NCI-H1092 (cell line): ENCODE measurements at regions not wholly inside any gene's neighbourhood (a gene's known extent, or its start where the extent isn't known, plus 50 kb on each side); places are given as distances from the start of the nearest gene placed in this dataset.
A peak's percentile ranks its signal among the peaks of the same experiment; 100 is the strongest.
"Not testable (repeated sequence)": the region's sequence is repeated elsewhere in the genome, so short reads cannot be mapped to it uniquely, and the experiment has no call there.

ENCODE experiments used
- DNase-seq: peaks from one replicate; lab custom pipeline; 2025; lab: John Stamatoyannopoulos, UW

DNA sequence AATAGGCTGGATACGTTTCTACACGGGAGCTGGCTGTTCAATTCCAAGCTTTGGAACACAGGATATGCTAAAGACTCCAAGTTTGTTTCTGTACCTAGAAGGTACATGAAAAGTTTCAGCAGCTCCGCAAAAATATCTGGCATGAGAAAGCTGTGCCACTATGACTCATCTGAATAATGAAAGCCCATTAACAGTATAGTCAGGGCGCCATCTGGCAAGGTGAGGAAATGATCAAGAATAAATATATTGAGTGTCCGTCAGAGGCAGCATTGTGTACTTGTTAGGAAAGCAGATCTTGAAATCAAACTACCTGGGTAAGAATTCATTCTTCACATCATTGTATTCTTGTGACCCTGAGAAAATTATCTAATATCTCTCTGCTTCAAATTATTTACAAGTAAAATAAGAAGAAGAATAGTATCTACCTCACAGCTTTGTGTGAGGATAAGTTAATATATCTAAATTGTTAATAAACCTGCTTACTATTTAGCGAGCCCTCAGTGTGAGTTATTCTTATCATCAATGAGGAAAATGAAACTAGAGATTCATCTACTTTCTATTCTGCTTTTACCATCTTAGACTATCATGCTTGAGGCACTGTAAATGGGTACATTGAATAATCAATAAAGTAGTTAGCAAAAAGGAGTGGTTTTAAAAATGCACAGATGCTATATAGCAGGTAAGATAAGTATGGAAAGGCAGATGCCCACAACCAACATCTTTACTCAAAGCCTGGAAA is 53.5 kb downstream of the FSCB start:
- DNase-seq: no peak

DNA sequence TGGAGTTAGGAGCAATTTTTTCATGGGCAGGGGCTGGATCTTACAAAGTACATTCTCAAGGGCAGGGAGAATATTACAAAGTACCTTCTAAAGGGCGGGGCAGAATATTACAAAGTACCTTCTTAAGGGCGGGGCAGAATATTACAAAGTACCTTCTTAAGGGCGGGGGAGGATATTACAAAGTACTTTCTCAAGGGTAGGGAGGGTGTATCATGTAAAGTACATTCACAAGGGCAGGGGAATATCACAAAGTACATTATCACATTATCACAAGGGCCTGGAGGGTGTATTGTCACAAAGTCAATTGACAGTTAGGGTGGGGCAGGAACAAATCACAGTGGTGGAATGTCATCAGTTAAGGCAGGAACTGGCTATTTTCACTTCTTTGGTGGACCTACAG is 56.9 kb downstream of the FSCB start:
- DNase-seq: not testable (repeated sequence)

DNA sequence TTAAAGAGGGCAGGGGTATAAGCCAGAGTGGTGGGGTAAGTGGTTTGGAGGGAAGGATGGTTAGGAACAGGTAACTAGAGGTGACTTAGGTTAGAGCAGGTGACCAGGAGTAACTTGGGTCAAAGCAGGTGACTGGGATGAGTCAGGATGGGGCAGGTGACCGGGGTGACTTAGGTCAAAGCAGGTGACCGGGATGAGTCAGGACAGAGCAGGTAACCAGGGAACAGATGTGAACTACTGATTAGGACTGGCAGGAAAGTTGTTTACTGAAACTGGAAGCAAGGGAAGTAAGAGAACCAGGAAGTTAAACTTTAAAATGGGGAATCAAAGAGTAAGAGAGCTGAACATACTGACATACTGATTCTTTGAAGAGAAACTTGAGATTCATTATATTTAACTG is 57.4 kb downstream of the FSCB start:
- DNase-seq: no peak

DNA sequence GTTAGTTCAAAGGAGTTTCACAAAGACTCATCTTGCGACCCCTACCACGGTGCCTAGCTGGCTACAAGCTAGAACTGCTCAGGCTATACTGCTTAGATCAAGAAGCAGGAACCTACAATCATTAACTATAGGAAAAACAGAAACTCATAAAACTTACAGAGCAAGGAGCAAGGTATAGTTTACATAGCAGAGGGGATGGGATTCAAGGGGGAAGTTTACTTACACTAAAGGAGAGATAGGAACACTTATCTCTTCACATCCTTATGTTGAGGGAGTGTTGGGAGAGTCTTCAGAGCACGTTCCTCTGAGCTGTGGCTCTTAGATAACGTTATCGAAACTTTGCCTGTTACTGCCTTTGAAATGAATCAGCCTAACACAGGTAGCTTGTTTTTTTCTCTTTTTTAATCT is 58.1 kb downstream of the FSCB start:
- DNase-seq: no peak

DNA sequence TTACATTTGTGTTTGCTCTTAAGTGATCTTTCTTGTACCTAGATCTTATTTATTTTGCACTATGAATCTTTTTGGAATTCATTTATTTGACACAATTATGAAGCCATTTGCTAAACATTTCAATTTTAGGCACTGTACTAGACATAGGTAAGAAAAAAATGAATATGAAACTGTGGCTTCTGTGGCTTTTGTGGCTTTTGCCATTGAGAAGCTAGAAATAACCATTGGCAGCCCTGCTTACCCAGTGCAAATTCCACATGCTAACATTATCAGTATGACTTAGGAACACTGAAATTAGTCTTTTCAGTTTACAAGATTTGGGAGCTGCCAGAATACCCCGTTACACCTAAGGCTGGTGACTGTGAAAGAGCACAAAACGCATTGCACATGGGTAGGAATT is 60.1 kb downstream of the FSCB start:
- no peak for DNase-seq

DNA sequence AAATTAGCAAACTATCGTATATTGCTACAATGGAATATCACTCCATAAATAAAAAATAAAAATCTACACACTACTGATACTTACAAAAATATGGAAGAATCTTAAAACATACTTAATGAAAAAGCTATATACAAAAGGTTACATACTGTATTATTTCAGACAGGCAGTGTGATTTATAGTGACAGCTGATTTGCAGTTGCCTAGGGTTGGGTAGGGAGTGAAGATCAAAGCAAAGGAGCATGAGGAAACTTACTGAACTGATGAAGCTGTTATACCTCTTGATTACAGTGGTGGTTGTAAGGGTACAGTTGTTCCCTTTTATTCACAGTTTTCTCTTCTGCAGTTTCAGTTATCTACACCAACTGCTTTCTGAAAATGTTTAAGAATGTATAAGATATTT is 62.6 kb downstream of the FSCB start:
- no peak for DNase-seq

DNA sequence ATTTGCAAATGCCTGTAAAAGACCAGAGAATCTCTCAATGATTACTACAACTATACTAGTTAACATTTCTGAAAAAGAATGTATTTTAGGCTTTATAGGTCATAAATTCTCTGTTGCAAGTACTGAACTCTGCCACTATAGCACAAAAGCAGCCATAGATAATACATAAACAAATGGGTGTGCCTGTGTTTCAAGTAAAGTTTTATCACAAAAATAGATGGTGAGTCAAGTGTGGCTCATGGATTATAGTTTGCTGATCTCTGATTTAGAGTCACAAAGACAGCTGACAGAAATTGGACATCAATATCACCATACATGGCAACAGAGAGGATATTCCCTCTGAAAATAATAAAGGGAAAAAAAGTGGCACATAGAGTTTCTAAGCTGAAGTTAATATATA is 68.1 kb downstream of the FSCB start:
- DNase-seq: no peak

DNA sequence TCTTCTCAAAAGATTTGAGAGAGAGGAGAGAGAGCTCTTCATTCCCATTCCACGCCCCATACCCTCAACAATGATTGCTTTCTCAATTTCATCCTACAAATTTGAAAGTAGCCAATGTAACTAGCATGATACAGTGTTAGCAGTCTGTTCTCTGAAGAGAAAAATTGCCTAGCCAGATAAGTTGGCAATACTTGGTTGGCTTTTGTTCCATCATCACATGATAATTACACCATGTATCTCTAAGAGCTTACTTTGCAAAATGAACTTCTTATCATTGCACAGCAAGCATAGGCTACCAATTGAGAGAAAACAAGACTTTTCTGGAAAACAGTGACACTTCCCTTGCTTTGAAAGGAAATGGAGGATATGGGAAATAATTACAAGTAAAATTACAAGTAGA is 68.9 kb downstream of the FSCB start:
- DNase-seq: no peak

DNA sequence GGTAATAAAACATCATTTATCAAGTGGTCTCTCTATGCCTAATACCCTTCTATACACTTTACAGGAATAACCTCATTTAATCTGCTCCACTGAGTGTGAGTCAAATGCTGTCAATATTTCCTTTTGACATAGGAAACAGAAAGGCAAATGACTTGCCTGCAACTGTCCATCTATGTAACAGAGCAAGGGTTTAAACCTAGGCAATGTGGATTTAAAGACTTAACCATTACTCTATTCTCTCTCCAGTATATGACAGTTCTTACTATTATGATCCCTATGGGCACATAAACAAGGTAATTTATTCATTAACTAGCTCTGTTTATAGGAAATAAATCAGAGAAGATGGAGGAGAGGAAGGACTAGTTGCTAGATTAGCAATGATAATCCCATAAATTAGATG is 70.6 kb downstream of the FSCB start:
- DNase-seq: no peak

DNA sequence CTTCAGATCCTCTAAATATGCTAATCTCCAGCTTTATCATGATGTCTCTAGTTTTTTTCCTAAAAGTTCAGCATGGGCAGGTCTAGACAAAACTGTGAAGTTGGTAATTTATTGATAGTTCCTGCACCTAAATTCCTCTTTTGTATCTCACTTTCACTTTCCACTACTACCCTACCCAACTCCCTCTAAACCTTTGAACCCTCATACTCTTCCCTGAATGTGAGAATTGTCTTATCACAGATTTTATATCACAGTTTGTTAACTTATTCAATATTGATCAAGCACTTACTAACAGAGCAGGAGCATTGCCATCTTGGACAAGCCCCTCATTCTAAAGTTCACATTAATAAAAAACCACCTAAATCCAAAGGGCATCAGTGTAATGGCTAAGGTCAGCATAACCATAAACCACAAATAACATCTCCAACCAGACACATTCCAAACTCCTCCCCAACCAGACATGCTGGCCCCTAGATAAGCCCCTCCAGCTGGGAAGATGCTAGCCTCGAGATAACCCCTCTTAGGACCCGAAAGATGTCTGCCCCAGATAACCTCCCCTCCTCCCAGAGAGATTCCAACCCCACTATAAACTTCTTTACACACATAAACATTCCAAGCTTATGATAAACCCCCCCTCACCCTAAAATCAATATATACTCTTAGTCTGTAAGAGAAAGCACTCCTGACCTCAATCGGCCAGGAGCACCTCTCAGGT is 78.7 kb downstream of the FSCB start:
- no peak for DNase-seq

DNA sequence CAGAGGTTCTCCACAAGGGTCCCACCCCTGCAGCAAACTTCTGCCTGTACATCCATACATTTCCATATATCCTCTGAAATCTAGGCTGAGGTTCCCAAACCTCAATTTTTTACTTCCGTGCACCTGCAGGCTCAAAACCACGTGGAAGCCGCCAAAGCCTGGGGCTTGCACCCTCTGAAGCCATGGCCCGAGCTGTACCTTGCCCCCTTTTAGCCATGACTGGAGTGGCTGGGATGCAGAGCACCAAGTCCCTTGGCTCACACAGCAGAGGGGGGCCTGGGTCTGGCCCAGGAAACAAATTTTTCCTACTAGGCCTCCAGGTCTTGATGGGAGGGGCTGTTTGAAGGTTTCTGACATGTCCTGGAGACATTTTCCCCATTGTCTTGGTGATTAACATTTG is 84.4 kb downstream of the FSCB start:
- DNase-seq: no peak

DNA sequence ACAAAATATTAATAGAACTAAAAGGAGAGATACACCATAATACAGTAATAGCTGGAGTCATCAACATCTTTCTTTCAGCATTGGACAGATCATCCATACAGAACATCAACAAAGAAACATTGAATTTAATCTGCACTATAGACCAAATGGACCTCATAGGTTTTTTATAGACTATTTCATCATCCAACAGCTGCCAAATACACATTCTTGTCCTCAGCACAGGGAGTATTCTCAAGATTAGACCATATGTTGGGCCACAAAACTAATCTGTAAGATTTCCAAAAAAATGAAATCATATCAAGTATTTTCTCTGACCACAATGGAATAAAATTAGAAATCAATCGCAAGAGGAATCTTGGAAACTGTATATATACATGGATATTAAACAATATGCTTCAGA is 86.9 kb downstream of the FSCB start:
- DNase-seq: no peak

DNA sequence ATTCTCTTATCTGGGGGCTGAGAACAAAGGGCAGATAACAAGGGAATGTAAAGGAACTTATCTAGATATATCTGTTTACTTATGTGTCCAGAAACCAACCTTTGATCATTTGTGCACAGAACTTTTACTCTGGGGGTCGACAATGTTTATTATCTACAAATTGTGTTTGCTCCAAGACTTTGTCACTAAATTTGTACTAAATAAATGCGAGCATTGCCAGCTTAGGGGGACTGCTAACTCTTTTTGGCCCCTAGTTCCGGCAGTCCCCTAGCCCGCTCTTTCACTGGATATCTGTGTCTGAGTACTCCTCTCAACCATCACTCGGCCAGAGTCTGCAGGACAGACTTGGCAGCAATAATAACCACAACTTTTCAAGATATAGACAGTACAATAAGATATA is 88.2 kb downstream of the FSCB start:
- no peak for DNase-seq

DNA sequence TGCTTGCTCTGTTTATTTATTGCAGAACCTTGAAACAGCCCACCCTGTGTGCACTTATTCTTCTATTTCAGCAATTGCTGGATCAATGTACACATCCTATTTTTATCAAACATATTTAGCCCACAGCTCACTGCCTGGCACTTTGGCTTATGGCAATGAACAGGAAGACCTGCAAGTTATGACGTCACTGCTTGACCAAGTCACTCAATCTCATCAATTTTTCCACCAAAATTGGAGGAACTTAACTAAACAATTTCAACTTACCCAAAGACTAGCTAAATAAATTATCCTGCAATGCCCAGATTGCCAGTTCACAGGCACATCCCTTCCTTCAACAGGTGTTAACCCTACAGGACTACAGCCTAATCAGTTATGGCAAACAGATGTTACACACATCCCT is 89.3 kb downstream of the FSCB start:
- no peak for DNase-seq

DNA sequence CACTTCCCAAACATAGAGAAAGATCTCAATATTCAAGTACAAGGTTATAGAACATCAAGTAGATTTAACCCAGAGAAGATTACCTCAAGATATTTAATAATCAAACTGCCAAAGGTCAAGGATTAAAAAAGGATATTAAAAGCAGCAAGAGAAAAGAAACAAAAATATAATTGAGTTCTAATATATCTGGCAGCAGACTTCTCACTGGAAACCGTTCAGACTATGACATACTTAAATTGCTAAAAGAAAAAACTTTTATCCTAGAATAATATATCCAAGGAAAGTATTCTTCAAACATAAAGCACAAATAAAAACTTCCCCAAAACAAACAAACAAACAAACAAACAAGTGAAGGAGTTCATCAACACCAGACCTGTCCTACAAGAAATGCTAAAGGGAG is 92.4 kb downstream of the FSCB start:
- DNase-seq: no peak

DNA sequence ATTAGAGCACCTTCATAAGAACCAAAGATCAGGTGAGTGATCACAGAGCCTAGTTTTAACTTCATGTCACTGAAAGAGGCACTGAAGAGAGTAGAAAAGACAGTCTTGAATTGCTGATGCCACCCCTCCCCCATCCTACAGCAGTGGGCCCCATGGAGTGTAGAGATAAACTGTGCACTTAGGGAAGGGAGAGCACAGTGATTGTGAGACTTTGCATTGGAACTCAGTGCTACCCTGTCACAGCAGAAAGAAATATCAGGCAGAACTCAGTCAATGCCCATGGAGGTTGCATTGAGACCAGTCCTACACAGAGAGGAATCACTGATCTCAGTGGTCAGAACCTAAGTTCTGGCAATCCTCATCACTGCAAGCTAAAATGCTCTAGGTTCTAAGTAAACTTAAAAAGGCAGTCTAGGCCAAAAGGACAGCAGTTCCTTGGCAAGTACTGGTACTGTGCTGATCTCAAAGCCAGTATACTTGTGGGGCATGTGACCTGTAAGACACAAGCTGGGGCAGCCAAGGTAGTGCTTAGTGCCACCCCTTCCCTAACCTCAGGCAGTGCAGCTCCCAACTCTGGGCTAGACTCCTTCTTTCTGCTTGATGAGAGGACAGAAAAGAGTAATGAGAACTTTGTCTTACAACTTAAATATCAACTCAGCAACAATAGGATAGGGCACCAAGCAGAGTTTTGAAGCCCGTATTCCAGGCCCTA is 94.1 kb downstream of the FSCB start:
- DNase-seq: no peak

DNA sequence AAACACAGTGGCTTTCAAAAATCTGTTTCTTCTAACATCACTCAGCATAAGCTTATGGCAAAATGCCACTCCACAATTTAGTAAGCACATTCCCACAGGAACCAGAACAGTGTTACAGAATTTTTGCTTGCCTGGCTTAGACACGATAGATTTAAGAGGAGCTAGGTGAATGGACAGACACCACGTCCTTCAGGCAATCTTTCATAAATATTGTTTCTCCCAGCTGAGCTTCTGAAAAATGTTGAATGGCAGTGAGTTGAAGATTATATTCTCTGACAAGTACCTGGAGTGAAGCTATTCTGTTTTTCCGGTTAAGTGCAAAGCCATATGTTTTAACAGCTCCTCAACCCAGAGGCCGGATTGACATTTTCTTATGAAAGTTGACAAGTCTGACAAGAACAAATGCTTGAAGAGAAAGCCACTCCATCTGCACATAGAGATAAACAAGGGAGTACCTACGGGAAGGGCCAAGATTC is 102.0 kb downstream of the FSCB start:
- no peak for DNase-seq

DNA sequence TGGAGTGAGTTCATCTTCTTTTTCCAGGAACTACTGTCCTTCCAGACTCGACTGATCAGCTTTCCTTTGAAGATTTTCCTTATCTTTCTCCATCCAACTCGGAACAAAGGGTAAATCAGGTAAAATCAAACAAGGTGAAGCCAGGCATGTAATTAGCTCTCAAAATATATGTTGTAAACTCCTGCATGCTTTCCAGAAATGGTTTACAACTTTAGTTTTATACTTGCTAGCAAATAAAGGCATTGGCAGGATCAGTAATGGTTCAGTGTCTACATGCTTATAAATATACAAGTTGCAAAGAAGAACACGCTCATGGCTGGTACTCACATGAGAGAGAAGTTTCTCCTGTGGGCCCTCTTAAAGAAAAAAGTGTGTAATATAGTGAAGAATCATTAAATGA is 102.5 kb downstream of the FSCB start:
- DNase-seq: no peak

DNA sequence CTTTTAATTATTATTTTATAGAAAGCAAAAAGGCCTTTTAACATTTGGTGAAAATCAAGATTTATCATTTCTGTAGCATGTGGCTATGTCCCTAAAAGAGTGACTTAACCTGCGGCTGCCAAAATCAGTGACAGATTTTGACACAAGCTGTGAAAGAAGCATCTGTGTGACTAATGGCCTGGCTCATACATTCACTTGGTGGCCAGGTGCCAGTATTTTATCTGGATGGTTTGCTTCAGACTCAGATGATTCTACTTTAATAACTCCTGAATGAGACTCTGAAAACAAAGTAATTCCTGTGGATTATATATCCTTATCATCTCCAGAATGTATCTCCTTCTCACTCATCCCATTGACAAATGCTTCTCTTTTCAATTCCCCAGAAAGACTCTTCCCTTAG is 103.0 kb downstream of the FSCB start:
- DNase-seq: no peak

DNA sequence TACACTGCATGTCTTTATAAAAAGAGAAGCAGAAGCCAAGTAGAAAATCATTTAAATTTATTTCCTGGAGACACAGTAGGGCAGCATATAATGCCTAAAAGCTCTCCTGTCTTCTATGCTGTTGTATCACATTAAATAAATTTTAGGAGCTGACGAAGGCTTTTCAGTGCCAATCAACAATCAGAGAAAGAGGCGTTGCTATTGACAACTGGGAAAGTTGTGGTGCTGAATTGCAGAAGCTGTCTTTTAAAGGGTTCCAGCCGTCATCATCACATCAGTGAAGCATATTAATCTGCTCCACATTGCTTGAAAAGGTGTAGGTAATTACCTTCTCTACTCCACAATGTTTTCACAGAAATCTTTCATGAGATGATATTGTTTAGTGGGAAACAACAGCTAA is 103.9 kb downstream of the FSCB start:
- DNase-seq: no peak

DNA sequence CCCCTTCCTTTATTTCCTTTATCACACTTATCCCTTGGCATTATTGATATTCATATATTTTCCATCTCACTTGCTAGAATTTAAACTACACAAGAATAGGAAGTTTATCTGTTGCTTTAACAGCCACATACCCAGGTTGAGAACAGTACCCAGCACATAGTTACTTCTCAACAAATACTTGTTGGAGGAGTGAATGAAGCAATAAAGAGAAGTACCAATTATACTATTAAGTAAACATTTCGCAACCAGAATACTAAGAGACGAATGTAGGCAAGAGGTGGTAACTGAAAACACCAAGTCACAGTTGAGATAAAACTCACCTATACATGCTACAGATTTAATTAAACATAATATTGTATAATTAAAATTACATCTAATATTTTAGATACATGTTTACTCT is 110.9 kb downstream of the FSCB start:
- no peak for DNase-seq

DNA sequence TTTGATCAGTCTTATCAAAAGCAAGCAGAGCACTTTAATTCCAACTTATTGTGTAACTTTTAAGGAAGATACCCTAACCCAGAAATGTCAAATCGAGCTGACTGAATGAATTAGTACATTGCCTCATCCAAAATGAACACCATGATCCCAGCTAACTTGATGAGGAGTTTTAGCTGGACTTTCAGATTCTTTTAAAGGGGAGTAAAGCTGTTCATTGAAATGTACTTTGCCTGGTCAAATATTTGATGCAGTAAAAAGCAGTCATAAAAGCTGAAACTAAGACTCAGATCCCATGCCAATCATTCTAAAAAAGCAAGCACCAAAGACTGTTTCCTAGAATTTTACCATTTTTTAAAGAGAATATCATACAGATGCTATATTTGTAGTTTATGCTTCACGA is 114.1 kb downstream of the FSCB start:
- DNase-seq: no peak

DNA sequence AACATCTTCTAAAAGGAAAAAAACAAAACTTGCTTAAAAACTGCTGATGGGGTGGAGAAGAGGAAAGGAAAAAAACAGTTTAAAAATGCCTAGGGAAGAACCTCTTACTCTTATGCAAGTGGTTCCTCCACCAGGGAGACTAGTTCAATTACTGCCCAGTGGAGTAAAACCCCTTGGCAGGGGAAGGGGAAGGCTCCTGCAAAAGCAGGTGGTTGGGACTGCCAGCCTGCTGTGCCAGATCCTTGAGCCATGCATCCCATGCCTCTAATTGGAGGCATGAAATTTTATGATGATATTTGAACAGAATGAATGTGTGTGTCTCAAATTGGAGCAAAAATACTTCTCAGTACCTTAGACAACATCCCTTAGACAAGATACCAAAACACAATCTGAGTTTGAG is 118.8 kb downstream of the FSCB start:
- peak; percentile 41 for DNase-seq
